WTC11 (cell line): ENCODE measurements at regions not wholly inside any gene's neighbourhood (a gene's known extent, or its start where the extent isn't known, plus 50 kb on each side); places are given as distances from the start of the nearest gene placed in this dataset.

Experiments
- ATAC-seq: fragments of 200-7000 bp; cut with Tn5 transposase; 2 replicates; pipeline ENCODE4 v1.10.0; 2021; ENCODE audit warnings: mild to moderate bottlenecking, moderate library complexity
- CTCF ChIA-PET: fragments of 300-600 bp; sonication (Branson Sonifier 250); formaldehyde crosslinking; loops from one replicate; lab custom pipeline; 2021; ENCODE audit warnings: antibody characterized with exemption; lab: Charles Lee
- POLR2A ChIA-PET: fragments of 350-600 bp; sonication (Branson Sonifier 250); formaldehyde crosslinking; loops from one replicate; lab custom pipeline; 2021; ENCODE audit warnings: antibody characterized with exemption; lab: Charles Lee
- DNase-seq: peaks from one replicate; pipeline ENCODE4 v3.0.0; 2021; ENCODE audit warnings: low spot score
- H3K27ac Mint-ChIP-seq: 2 replicates; pipeline ENCODE4 v1.8.0; 2021; ENCODE audit warnings: mixed read lengths
- H3K27me3 Mint-ChIP-seq: 2 replicates; pipeline ENCODE4 v1.8.0; 2021; ENCODE audit warnings: low read depth, mild to moderate bottlenecking, moderate library complexity, mixed read lengths
- H3K36me3 Mint-ChIP-seq: 2 replicates; pipeline ENCODE4 v1.8.0; 2021; ENCODE audit warnings: mixed read lengths
- H3K4me1 Mint-ChIP-seq: 2 replicates; pipeline ENCODE4 v1.8.0; 2022; ENCODE audit warnings: mixed read lengths
- H3K4me3 Mint-ChIP-seq: 2 replicates; pipeline ENCODE4 v1.8.0; 2021; ENCODE audit warnings: mild to moderate bottlenecking, moderate library complexity, mixed read lengths
- H3K9me3 Mint-ChIP-seq: 2 replicates; pipeline ENCODE4 v1.8.0; 2021; ENCODE audit warnings: mixed read lengths
- ATF1 ChIP-seq: sonication (generic); formaldehyde crosslinking; IDR thresholded peaks from 2 replicates; pipeline ENCODE4 v1.8.1; 2023; ENCODE audit warnings: mild to moderate bottlenecking, moderate library complexity, missing genetic modification reagents
- CBFB ChIP-seq: sonication (generic); formaldehyde crosslinking; IDR thresholded peaks from 2 replicates; pipeline ENCODE4 v1.8.1; 2022; ENCODE audit warnings: mild to moderate bottlenecking, low read depth, missing genetic modification reagents
- CTCF ChIP-seq: fragments of 200-600 bp; IDR thresholded peaks from 2 replicates; pipeline ENCODE4 v1.8.0; 2022; ENCODE audit warnings: antibody characterized with exemption
- E2F1 ChIP-seq: sonication (generic); formaldehyde crosslinking; IDR thresholded peaks from 2 replicates; pipeline ENCODE4 v1.8.0; 2022; ENCODE audit warnings: mild to moderate bottlenecking, missing genetic modification reagents
- E2F4 ChIP-seq: sonication (generic); formaldehyde crosslinking; IDR thresholded peaks from 2 replicates; pipeline ENCODE4 v1.8.1; 2022; ENCODE audit warnings: low read depth, mild to moderate bottlenecking, moderate library complexity, missing genetic modification reagents, borderline replicate concordance
- E2F5 ChIP-seq: sonication (generic); formaldehyde crosslinking; IDR thresholded peaks from 2 replicates; pipeline ENCODE4 v1.8.1; 2022; ENCODE audit warnings: mild to moderate bottlenecking, moderate library complexity, missing genetic modification reagents
- EMX1 ChIP-seq: fragments of 250-450 bp; sonication (Bioruptor Pico); IDR thresholded peaks from 2 replicates; pipeline ENCODE4 v1.8.0; 2021; ENCODE audit warnings: mild to moderate bottlenecking
- ETV6 ChIP-seq: sonication (generic); formaldehyde crosslinking; IDR thresholded peaks from 2 replicates; pipeline ENCODE4 v1.8.1; 2022; ENCODE audit warnings: mild to moderate bottlenecking, missing genetic modification reagents
- FOXK1 ChIP-seq: sonication (generic); formaldehyde crosslinking; IDR thresholded peaks from 2 replicates; pipeline ENCODE4 v1.8.0; 2022; ENCODE audit warnings: mild to moderate bottlenecking, moderate library complexity, missing genetic modification reagents
- FOXP1 ChIP-seq: sonication (generic); formaldehyde crosslinking; IDR thresholded peaks from 2 replicates; pipeline ENCODE4 v1.8.0; 2022; ENCODE audit warnings: missing genetic modification reagents, mild to moderate bottlenecking, moderate library complexity, borderline replicate concordance
- GTF2I ChIP-seq: fragments of 250-450 bp; sonication (Bioruptor Pico); conservative IDR thresholded peaks from 2 replicates; pipeline ENCODE4 v1.4.0; 2021; ENCODE audit warnings: mild to moderate bottlenecking
- IRF2 ChIP-seq: sonication (generic); formaldehyde crosslinking; IDR thresholded peaks from 2 replicates; pipeline ENCODE4 v1.8.0; 2022; ENCODE audit warnings: low read depth, missing genetic modification reagents, borderline replicate concordance
- JAZF1 ChIP-seq: fragments of 250-450 bp; sonication (Bioruptor Pico); IDR thresholded peaks from 2 replicates; pipeline ENCODE4 v1.9.0; 2021; ENCODE audit warnings: moderate library complexity, mild to moderate bottlenecking, inconsistent platforms
- JUN ChIP-seq: sonication (generic); formaldehyde crosslinking; IDR thresholded peaks from 2 replicates; pipeline ENCODE4 v1.8.0; 2023; ENCODE audit warnings: mild to moderate bottlenecking, missing genetic modification reagents
- NFATC4 ChIP-seq: fragments of 250-450 bp; sonication (Bioruptor Pico); IDR thresholded peaks from 2 replicates; pipeline ENCODE4 v1.9.0; 2021; ENCODE audit warnings: mild to moderate bottlenecking
- RORB ChIP-seq: fragments of 250-450 bp; sonication (Bioruptor Pico); IDR thresholded peaks from 2 replicates; pipeline ENCODE4 v1.9.0; 2021; ENCODE audit warnings: mild to moderate bottlenecking
- TCF7 ChIP-seq: sonication (generic); formaldehyde crosslinking; IDR thresholded peaks from 2 replicates; pipeline ENCODE4 v1.8.0; 2022; ENCODE audit warnings: mild to moderate bottlenecking, low read depth, missing genetic modification reagents, moderate library complexity
- TEAD1 ChIP-seq: sonication (generic); formaldehyde crosslinking; IDR thresholded peaks from 2 replicates; pipeline ENCODE4 v1.8.0; 2022; ENCODE audit warnings: mild to moderate bottlenecking, missing genetic modification reagents
- ZNF121 ChIP-seq: sonication (generic); formaldehyde crosslinking; IDR thresholded peaks from 2 replicates; pipeline ENCODE4 v1.8.0; 2023; ENCODE audit warnings: missing genetic modification reagents
- ZNF317 ChIP-seq: sonication (generic); formaldehyde crosslinking; IDR thresholded peaks from 2 replicates; pipeline ENCODE4 v1.8.1; 2023; ENCODE audit warnings: low read depth, mild to moderate bottlenecking, moderate library complexity, missing genetic modification reagents, borderline replicate concordance
- TF ChIP-seq, protein P1 (sequence below): sonication (generic); formaldehyde crosslinking; IDR thresholded peaks from 2 replicates; pipeline ENCODE4 v1.8.1; 2022; ENCODE audit warnings: mild to moderate bottlenecking, missing genetic modification reagents, moderate library complexity, borderline replicate concordance
- TF ChIP-seq, protein P2 (sequence below): sonication (generic); formaldehyde crosslinking; IDR thresholded peaks from 2 replicates; pipeline ENCODE4 v1.8.0; 2022; ENCODE audit warnings: mild to moderate bottlenecking, missing genetic modification reagents
- TF ChIP-seq, protein P3 (sequence below): sonication (generic); formaldehyde crosslinking; IDR thresholded peaks from 2 replicates; pipeline ENCODE4 v1.8.1; 2023; ENCODE audit warnings: mild to moderate bottlenecking, missing genetic modification reagents, moderate library complexity
- TF ChIP-seq, protein P4 (sequence below): sonication (generic); formaldehyde crosslinking; IDR thresholded peaks from 2 replicates; pipeline ENCODE4 v1.8.1; 2023; ENCODE audit warnings: mild to moderate bottlenecking, moderate library complexity, missing genetic modification reagents
- TF ChIP-seq, protein P5 (sequence below): sonication (generic); formaldehyde crosslinking; IDR thresholded peaks from 2 replicates; pipeline ENCODE4 v1.8.1; 2023; ENCODE audit warnings: mild to moderate bottlenecking, missing genetic modification reagents

DNA sequence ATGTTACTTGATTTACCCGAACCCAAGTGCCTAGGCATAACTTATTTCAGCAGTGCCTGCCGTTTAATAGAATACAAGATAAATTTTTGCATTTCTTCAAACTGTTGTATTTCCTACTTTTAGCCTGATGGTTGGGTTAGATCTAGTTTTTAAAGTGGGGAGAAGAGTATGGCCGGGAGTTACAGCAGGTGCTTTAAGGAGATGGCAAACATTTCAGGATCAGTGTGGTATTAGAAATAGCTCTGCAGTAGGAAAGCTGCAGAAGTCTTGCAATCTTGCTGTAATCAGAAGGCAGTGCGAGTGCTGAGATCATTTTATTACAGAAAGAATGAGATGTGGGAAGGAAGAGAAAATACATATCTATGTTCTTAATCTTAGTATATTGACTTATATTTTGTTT lies 977.8 kb upstream of the TENM3 start:
- no peaks in the 10 kb centered on the region for H3K36me3 Mint-ChIP-seq
- H3K27me3 Mint-ChIP-seq: no peaks in the 10 kb centered on the region
- no peaks in the 10 kb centered on the region for H3K9me3 Mint-ChIP-seq
- no peak overlapping the region for H3K27ac Mint-ChIP-seq
- ATAC-seq (no peak), DNase-seq (no peak)
- TF ChIP-seq ATF1: no peak
- TF ChIP-seq TEAD1 (CRISPR knock-in tag): no peak
- no peak for TF ChIP-seq RORB (CRISPR knock-in tag)
- TF ChIP-seq GTF2I (CRISPR knock-in tag): no peak
- TF ChIP-seq FOXP1: no peak
- no peak for TF ChIP-seq CTCF
- TF ChIP-seq ZNF121 (CRISPR knock-in tag): no peak
- TF ChIP-seq FOXK1 (CRISPR knock-in tag): no peak
- TF ChIP-seq, protein P1, sequence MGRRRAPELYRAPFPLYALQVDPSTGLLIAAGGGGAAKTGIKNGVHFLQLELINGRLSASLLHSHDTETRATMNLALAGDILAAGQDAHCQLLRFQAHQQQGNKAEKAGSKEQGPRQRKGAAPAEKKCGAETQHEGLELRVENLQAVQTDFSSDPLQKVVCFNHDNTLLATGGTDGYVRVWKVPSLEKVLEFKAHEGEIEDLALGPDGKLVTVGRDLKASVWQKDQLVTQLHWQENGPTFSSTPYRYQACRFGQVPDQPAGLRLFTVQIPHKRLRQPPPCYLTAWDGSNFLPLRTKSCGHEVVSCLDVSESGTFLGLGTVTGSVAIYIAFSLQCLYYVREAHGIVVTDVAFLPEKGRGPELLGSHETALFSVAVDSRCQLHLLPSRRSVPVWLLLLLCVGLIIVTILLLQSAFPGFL: no peak
- TF ChIP-seq JUN (CRISPR knock-in tag): no peak
- TF ChIP-seq, protein P2, sequence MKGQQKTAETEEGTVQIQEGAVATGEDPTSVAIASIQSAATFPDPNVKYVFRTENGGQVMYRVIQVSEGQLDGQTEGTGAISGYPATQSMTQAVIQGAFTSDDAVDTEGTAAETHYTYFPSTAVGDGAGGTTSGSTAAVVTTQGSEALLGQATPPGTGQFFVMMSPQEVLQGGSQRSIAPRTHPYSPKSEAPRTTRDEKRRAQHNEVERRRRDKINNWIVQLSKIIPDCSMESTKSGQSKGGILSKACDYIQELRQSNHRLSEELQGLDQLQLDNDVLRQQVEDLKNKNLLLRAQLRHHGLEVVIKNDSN: no peak
- no peak for TF ChIP-seq ZNF317
- TF ChIP-seq E2F4 (CRISPR knock-in tag): no peak
- no peak for TF ChIP-seq NFATC4
- TF ChIP-seq JAZF1 (CRISPR knock-in tag): no peak
- ChIA-PET POLR2A (no interaction called here), CTCF (no interaction called here)
- peaks cover 18% of the 10 kb centered on the region for H3K4me1 Mint-ChIP-seq
- no peak overlapping the region for H3K4me3 Mint-ChIP-seq

- CTCF ChIA-PET: no interaction called here
- no peak overlapping the region for H3K27ac Mint-ChIP-seq
- no peak overlapping the region for H3K4me3 Mint-ChIP-seq
- no peak for TF ChIP-seq E2F1 (CRISPR knock-in tag)
- TF ChIP-seq EMX1 (CRISPR knock-in tag): no peak
- TF ChIP-seq, protein P3, sequence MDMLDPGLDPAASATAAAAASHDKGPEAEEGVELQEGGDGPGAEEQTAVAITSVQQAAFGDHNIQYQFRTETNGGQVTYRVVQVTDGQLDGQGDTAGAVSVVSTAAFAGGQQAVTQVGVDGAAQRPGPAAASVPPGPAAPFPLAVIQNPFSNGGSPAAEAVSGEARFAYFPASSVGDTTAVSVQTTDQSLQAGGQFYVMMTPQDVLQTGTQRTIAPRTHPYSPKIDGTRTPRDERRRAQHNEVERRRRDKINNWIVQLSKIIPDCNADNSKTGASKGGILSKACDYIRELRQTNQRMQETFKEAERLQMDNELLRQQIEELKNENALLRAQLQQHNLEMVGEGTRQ (CRISPR knock-in tag): no peak
- no peak for TF ChIP-seq IRF2
- no peak for TF ChIP-seq ETV6 (CRISPR knock-in tag)
- TF ChIP-seq JUN (CRISPR knock-in tag): no peak
- TF ChIP-seq, protein P4, sequence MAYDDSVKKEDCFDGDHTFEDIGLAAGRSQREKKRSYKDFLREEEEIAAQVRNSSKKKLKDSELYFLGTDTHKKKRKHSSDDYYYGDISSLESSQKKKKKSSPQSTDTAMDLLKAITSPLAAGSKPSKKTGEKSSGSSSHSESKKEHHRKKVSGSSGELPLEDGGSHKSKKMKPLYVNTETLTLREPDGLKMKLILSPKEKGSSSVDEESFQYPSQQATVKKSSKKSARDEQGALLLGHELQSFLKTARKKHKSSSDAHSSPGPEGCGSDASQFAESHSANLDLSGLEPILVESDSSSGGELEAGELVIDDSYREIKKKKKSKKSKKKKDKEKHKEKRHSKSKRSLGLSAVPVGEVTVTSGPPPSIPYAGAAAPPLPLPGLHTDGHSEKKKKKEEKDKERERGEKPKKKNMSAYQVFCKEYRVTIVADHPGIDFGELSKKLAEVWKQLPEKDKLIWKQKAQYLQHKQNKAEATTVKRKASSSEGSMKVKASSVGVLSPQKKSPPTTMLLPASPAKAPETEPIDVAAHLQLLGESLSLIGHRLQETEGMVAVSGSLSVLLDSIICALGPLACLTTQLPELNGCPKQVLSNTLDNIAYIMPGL (CRISPR knock-in tag): no peak
- TF ChIP-seq TCF7 (CRISPR knock-in tag): no peak
- TF ChIP-seq E2F5 (CRISPR knock-in tag): no peak
- TF ChIP-seq CBFB (CRISPR knock-in tag): no peak
- TF ChIP-seq, protein P5, sequence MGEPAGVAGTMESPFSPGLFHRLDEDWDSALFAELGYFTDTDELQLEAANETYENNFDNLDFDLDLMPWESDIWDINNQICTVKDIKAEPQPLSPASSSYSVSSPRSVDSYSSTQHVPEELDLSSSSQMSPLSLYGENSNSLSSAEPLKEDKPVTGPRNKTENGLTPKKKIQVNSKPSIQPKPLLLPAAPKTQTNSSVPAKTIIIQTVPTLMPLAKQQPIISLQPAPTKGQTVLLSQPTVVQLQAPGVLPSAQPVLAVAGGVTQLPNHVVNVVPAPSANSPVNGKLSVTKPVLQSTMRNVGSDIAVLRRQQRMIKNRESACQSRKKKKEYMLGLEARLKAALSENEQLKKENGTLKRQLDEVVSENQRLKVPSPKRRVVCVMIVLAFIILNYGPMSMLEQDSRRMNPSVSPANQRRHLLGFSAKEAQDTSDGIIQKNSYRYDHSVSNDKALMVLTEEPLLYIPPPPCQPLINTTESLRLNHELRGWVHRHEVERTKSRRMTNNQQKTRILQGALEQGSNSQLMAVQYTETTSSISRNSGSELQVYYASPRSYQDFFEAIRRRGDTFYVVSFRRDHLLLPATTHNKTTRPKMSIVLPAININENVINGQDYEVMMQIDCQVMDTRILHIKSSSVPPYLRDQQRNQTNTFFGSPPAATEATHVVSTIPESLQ (CRISPR knock-in tag): no peak
Observed at GRCh38 chr4:181271116-181271640, 972.0 kb upstream of the TENM3 start.

More at GRCh38 chr4:181271116-181271640, 972.0 kb upstream of the TENM3 start:
- no peak for ATAC-seq
- peaks cover 6% of the 10 kb centered on the region for H3K4me1 Mint-ChIP-seq
- POLR2A ChIA-PET: no interaction called here
- no peaks in the 10 kb centered on the region for H3K36me3 Mint-ChIP-seq
- peaks cover 7% of the 10 kb centered on the region for H3K9me3 Mint-ChIP-seq
- DNase-seq: no peak
- no peaks in the 10 kb centered on the region for H3K27me3 Mint-ChIP-seq
